ENCODE measurements at regions not wholly inside any gene's neighbourhood (a gene's known extent, or its start where the extent isn't known, plus 50 kb on each side); places are given as distances from the start of the nearest gene placed in this dataset.

- TF ChIP-seq REST (IDR thresholded peaks at IDR 0.05; ENCODE audit: low read depth) (no peak), CREB1 (IDR thresholded peaks at IDR 0.05; ENCODE audit: low read depth) (no peak), RAD21 (IDR thresholded peaks at IDR 0.05; ENCODE audit: low read depth) (no peak), ZBTB7A (IDR thresholded peaks at IDR 0.05; ENCODE audit: low read depth) (no peak), YY1 (IDR thresholded peaks at IDR 0.05; ENCODE audit: low read depth) (no peak), TAF1 (IDR thresholded peaks at IDR 0.05; ENCODE audit: low read depth) (no peak), EGR1 (IDR thresholded peaks at IDR 0.05) (no peak), CEBPB (IDR thresholded peaks at IDR 0.05) (no peak), FOXM1 (IDR thresholded peaks at IDR 0.05; ENCODE audit: borderline replicate concordance, low read depth) (no peak), EP300 (IDR thresholded peaks at IDR 0.05; ENCODE audit: borderline replicate concordance) (no peak)
Observed at GRCh38 chr9:71393005-71393404, 271.6 kb upstream of the TRPM3 start.

All from Ishikawa (cell line).